CD4-positive, alpha-beta T cell (primary cell): ENCODE measurements at regions not wholly inside any gene's neighbourhood (a gene's known extent, or its start where the extent isn't known, plus 50 kb on each side); places are given as distances from the start of the nearest gene placed in this dataset.

Experiments used
- ATAC-seq: fragments of 200-7000 bp; cut with Tn5 transposase; one replicate; pipeline ENCODE4 v1.10.0; 2022; ENCODE audit warnings: mild to moderate bottlenecking; ENCODE audit not compliant: poor library complexity
- CTCF ChIA-PET: fragments of 350-600 bp; sonication (Branson Sonifier 250); formaldehyde crosslinking; loops from one replicate; lab custom pipeline; 2021; ENCODE audit warnings: antibody characterized with exemption, inconsistent platforms; lab: Charles Lee
- POLR2A ChIA-PET: fragments of 350-600 bp; sonication (Branson Sonifier 250); formaldehyde crosslinking; loops from one replicate; lab custom pipeline; 2021; ENCODE audit warnings: antibody characterized with exemption, inconsistent platforms; lab: Charles Lee
- DNase-seq, 14 experiments: peaks; one replicate each; pipeline ENCODE4 v3.0.0-alpha.2; 2013 to 2020; ENCODE audit warnings: mixed read lengths in 2 of 14
- H3K27ac ChIP-seq, 2 donors: one replicate each; pipeline versions ENCODE4 v1.5.1 to v1.7.0; 2013; ENCODE audit warnings: low read length in 2 of 2, low read depth in 1 of 2, mild to moderate bottlenecking in 1 of 2
- H3K27me3 ChIP-seq, 2 experiments: 1 replicate in 1 of 2; 2 replicates in 1 of 2; pipeline versions ENCODE4 v1.6.1 to v1.7.0; 2013; ENCODE audit warnings: low read length in 2 of 2, control low read depth in 1 of 2, mild to moderate bottlenecking in 1 of 2, moderate library complexity in 1 of 2; ENCODE audit not compliant: insufficient read depth in 2 of 2, control insufficient read depth in 1 of 2
- H3K36me3 ChIP-seq: one replicate; pipeline ENCODE4 v1.6.1; 2013; ENCODE audit warnings: low read length, control low read depth; ENCODE audit not compliant: insufficient read depth
- H3K4me1 ChIP-seq: one replicate; pipeline ENCODE4 v1.6.1; 2013; ENCODE audit warnings: low read length, control low read depth; ENCODE audit not compliant: insufficient read depth
- H3K4me3 ChIP-seq: one replicate; pipeline ENCODE4 v1.5.1; 2013; ENCODE audit warnings: mild to moderate bottlenecking, low read length, moderate library complexity
- H3K9me3 ChIP-seq, 2 experiments: 1 replicate in 1 of 2; 2 replicates in 1 of 2; pipeline versions ENCODE4 v1.6.1 to v1.7.0; 2013; ENCODE audit warnings: low read length in 2 of 2, mild to moderate bottlenecking in 2 of 2, control low read depth in 1 of 2, moderate library complexity in 1 of 2; ENCODE audit not compliant: control insufficient read depth in 1 of 2, insufficient read depth in 1 of 2
- H3K27ac Mint-ChIP-seq: one replicate; pipeline ENCODE4 v1.8.0; 2020; ENCODE audit warnings: mixed read lengths
- H3K27me3 Mint-ChIP-seq: one replicate; pipeline ENCODE4 v1.8.0; 2021; ENCODE audit warnings: mixed read lengths
- H3K36me3 Mint-ChIP-seq: one replicate; pipeline ENCODE4 v1.8.0; 2021; ENCODE audit warnings: low read depth, mixed read lengths
- H3K4me1 Mint-ChIP-seq: one replicate; pipeline ENCODE4 v1.8.0; 2021; ENCODE audit warnings: low read depth, mixed read lengths
- H3K4me3 Mint-ChIP-seq: one replicate; pipeline ENCODE4 v1.8.0; 2020; ENCODE audit warnings: mild to moderate bottlenecking, mixed read lengths
- H3K9me3 Mint-ChIP-seq: one replicate; pipeline ENCODE4 v1.8.0; 2020; ENCODE audit warnings: mixed read lengths
- intact Hi-C, 2 experiments: fragments of 100-400 bp; cut with DNase I in 1 of 2; cut with micrococcal nuclease in 1 of 2; formaldehyde crosslinking; loops; one replicate each; pipeline versions ENCODE4 v1.15.1 to v1.9.0; 2023 to 2025; cut with DNase I, micrococcal nuclease
- TF ChIP-seq, protein P1 (sequence below): fragments of 200-600 bp; IDR thresholded peaks from one replicate; pipeline ENCODE4 v1.8.0; 2022; ENCODE audit warnings: antibody characterized with exemption, mild to moderate bottlenecking

DNA sequence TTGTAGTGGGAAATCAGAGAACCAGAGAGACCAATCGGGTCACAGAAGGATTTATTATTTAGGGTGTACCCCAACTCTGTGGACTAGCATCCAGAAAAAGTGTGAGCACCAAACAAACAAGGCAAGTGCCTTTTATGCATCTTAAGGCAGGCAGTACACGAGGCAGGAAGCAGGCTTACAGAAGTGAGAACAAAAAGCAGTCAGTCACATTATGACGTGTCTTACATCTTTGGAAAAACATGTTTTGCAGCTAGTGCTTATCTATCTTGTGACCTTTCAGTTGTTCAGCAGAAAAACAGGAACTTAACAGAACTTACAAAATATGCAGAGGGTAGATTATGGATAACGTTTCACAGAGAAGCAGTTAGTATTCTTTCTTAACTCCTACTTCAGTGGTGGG, 270.9 kb upstream of the RBMY1B start:
- H3K27ac Mint-ChIP-seq: peak overlapping the region; percentile 87
- TF ChIP-seq, protein P1, sequence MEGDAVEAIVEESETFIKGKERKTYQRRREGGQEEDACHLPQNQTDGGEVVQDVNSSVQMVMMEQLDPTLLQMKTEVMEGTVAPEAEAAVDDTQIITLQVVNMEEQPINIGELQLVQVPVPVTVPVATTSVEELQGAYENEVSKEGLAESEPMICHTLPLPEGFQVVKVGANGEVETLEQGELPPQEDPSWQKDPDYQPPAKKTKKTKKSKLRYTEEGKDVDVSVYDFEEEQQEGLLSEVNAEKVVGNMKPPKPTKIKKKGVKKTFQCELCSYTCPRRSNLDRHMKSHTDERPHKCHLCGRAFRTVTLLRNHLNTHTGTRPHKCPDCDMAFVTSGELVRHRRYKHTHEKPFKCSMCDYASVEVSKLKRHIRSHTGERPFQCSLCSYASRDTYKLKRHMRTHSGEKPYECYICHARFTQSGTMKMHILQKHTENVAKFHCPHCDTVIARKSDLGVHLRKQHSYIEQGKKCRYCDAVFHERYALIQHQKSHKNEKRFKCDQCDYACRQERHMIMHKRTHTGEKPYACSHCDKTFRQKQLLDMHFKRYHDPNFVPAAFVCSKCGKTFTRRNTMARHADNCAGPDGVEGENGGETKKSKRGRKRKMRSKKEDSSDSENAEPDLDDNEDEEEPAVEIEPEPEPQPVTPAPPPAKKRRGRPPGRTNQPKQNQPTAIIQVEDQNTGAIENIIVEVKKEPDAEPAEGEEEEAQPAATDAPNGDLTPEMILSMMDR: no peak
- no peak overlapping the region for H3K4me3 ChIP-seq
- ATAC-seq (peak; percentile 92), DNase-seq (peak in 7 of 14 experiments; percentile 9 to 79 (median 42))
- POLR2A ChIA-PET: interaction anchor here (0.6 to 3.4 kb wide), 8 partner anchors 9 to 103 kb away, joined by 3 to 18 read pairs (median 6); no protein-coding TSS in a partner anchor
- H3K4me1 ChIP-seq: peaks cover 29% of the 10 kb centered on the region
- no peaks in the 10 kb centered on the region for H3K9me3 ChIP-seq
- H3K27ac ChIP-seq: peak overlapping the region; percentile 50 to 77
- H3K36me3 Mint-ChIP-seq: peaks cover 35% of the 10 kb centered on the region
- peak overlapping the region; percentile 47 for H3K4me3 Mint-ChIP-seq
- no peaks in the 10 kb centered on the region for H3K36me3 ChIP-seq
- intact Hi-C loops: loop anchor here in 1 of 2 experiments (2.0 kb wide), 1 partner anchor 15 kb away; no protein-coding TSS in a partner anchor
- H3K27me3 Mint-ChIP-seq: no peaks in the 10 kb centered on the region
- CTCF ChIA-PET: no interaction called here
- peaks cover 58% of the 10 kb centered on the region for H3K4me1 Mint-ChIP-seq
- no peaks in the 10 kb centered on the region for H3K27me3 ChIP-seq
- no peaks in the 10 kb centered on the region for H3K9me3 Mint-ChIP-seq

DNA sequence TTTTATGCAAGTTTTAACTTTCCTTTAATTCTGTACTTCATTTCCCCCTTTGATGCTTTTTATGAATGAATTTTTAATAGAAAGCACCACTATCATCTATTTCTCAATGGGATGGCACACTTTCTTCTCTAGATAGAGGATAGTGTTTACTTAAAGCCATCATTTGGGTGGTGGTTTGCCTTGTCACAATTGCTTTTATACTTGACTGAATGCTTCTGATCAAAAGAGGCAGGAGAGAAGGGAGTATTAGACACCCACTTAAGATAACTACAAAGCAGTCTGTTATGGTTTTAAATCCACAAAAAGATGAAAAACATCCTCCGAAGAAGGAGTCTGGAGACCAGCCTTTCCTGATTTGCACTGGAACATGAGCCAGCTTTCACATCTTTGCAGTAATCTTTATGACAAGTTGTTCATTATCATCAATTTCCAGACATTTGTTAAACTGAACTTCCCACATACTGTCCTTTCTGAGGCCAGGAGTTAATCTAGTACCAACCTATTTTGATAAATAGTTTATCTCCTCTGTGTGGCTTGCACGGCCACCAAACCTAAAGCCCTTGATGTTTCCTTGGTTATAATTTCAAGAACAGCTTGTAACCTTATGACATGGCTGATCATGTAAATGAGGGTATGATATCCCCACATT, 270.4 kb upstream of the RBMY1B start:
- Mint-ChIP-seq H3K36me3 (peaks cover 35% of the 10 kb centered on the region), H3K9me3 (no peaks in the 10 kb centered on the region), H3K4me1 (peaks cover 58% of the 10 kb centered on the region), H3K27me3 (no peaks in the 10 kb centered on the region), H3K27ac (peak overlapping the region; percentile 87), H3K4me3 (peak overlapping the region; percentile 47)
- TF ChIP-seq, protein P1: no peak
- ChIA-PET CTCF (no interaction called here), POLR2A (interaction anchor here (1.2 to 3.4 kb wide), 7 partner anchors 8 to 103 kb away, joined by 3 to 18 read pairs (median 9); no protein-coding TSS in a partner anchor)
- DNase-seq (peak in 3 of 14 experiments; percentile 18 to 36 (median 36)), ATAC-seq (peak; percentile 69)
- peak overlapping the region; percentile 50 to 77 for H3K27ac ChIP-seq
- no peak overlapping the region for H3K4me3 ChIP-seq
- H3K36me3 ChIP-seq: no peaks in the 10 kb centered on the region
- H3K4me1 ChIP-seq: peaks cover 29% of the 10 kb centered on the region
- no peaks in the 10 kb centered on the region for H3K9me3 ChIP-seq
- intact Hi-C loops: loop anchor here in 1 of 2 experiments (2.0 kb wide), 1 partner anchor 14 kb away; no protein-coding TSS in a partner anchor
- H3K27me3 ChIP-seq: no peaks in the 10 kb centered on the region

DNA sequence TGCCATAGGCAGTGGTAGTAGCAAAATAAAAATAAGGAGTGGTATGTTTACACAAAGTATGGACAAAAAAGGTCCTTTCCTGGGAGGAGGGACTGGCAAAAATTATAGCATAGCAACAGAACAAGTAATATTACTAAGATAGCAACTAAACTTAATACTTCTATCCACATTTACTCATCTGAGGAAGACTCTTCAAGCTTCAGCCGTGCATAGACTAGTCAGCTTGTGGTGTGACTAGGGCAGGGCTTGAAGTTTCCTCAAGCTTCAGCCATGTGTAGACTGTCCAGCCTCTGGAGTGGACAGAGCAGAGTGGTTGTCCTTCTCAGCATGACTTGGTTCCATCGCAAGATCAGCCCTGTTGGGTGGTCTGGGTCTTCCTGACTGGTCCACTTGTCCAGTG, 268.3 kb upstream of the RBMY1B start:
- DNase-seq: no peak
- H3K4me1 ChIP-seq: peaks cover 43% of the 10 kb centered on the region
- H3K27me3 ChIP-seq: no peaks in the 10 kb centered on the region
- ChIA-PET POLR2A (interaction anchor here (1.4 kb wide), 1 partner anchor 11 kb away, joined by 6 read pairs; no protein-coding TSS in a partner anchor), CTCF (no interaction called here)
- H3K4me3 Mint-ChIP-seq: peak overlapping the region; percentile 15
- no peak overlapping the region for H3K27ac ChIP-seq
- peak overlapping the region; percentile 87 for H3K27ac Mint-ChIP-seq
- peaks cover 38% of the 10 kb centered on the region for H3K36me3 Mint-ChIP-seq
- no peaks in the 10 kb centered on the region for H3K36me3 ChIP-seq
- H3K9me3 Mint-ChIP-seq: no peaks in the 10 kb centered on the region
- no peaks in the 10 kb centered on the region for H3K9me3 ChIP-seq
- H3K4me1 Mint-ChIP-seq: peaks cover 61% of the 10 kb centered on the region
- ATAC-seq: no peak
- intact Hi-C loops: no loop called here
- H3K4me3 ChIP-seq: no peak overlapping the region
- no peaks in the 10 kb centered on the region for H3K27me3 Mint-ChIP-seq
- TF ChIP-seq, protein P1: no peak
